ENCODE measurements at regions not wholly inside any gene's neighbourhood (a gene's known extent, or its start where the extent isn't known, plus 50 kb on each side); places are given as distances from the start of the nearest gene placed in this dataset.
"Not testable (repeated sequence)": the region's sequence is repeated elsewhere in the genome, so short reads cannot be mapped to it uniquely, and the experiment has no call there.

GRCh38 chr4:85018983-85019382 is 52.5 kb upstream of the WDFY3 start:
- no peak for DNase-seq

- DNase-seq, result no peak
Measured at GRCh38 chr4:85019411-85019810, 52.9 kb upstream of the WDFY3 start.

GRCh38 chr4:85024671-85025070 is 58.2 kb upstream of the WDFY3 start:
- no peak for DNase-seq

- no peak for DNase-seq
Measured at GRCh38 chr4:85028910-85029309, 62.4 kb upstream of the WDFY3 start.

GRCh38 chr4:85029453-85029852 is 63.0 kb upstream of the WDFY3 start:
- no peak for DNase-seq

GRCh38 chr4:85030156-85030555 is 63.7 kb upstream of the WDFY3 start:
- no peak for DNase-seq

- not testable (repeated sequence) for DNase-seq
Measured at GRCh38 chr4:85033838-85034237, 67.3 kb upstream of the WDFY3 start.

- DNase-seq, result no peak
Measured at GRCh38 chr4:85039526-85039925, 73.0 kb upstream of the WDFY3 start.

GRCh38 chr4:85043812-85044496 is 77.5 kb upstream of the WDFY3 start:
- not testable (repeated sequence) for DNase-seq

- DNase-seq, result no peak
Measured at GRCh38 chr4:85050736-85051135, 84.2 kb upstream of the WDFY3 start.

GRCh38 chr4:85051526-85051925 is 85.0 kb upstream of the WDFY3 start:
- DNase-seq, result no peak

GRCh38 chr4:85054925-85055324 is 88.4 kb upstream of the WDFY3 start:
- not testable (repeated sequence) for DNase-seq

GRCh38 chr4:85058551-85058950 is 92.1 kb upstream of the WDFY3 start:
- DNase-seq, result no peak

- no peak for DNase-seq
Measured at GRCh38 chr4:85061974-85062373, 95.5 kb upstream of the WDFY3 start.

- DNase-seq, result no peak
Measured at GRCh38 chr4:85062466-85062865, 96.0 kb upstream of the WDFY3 start.

GRCh38 chr4:85067342-85067741 is 100.9 kb upstream of the WDFY3 start:
- no peak for DNase-seq

- DNase-seq, result no peak
Measured at GRCh38 chr4:85078016-85078415, 111.5 kb upstream of the WDFY3 start.

GRCh38 chr4:85081196-85081595 is 114.7 kb upstream of the WDFY3 start:
- no peak for DNase-seq

GRCh38 chr4:85084371-85085094 is 118.0 kb upstream of the WDFY3 start:
- peak; percentile 19 for DNase-seq

GRCh38 chr4:85086721-85087120 is 120.2 kb upstream of the WDFY3 start:
- no peak for DNase-seq

GRCh38 chr4:85092536-85092935 is 126.0 kb upstream of the WDFY3 start:
- DNase-seq, result no peak

GRCh38 chr4:85092943-85093342 is 126.5 kb upstream of the WDFY3 start:
- DNase-seq, result no peak

GRCh38 chr4:85094735-85095134 is 128.2 kb upstream of the WDFY3 start:
- DNase-seq, result no peak

GRCh38 chr4:85102606-85103005 is 136.1 kb upstream of the WDFY3 start:
- no peak for DNase-seq

- DNase-seq, result no peak
Measured at GRCh38 chr4:85106166-85106565, 139.7 kb upstream of the WDFY3 start.

Data from CD4-positive, alpha-beta T cell treated with Interleukin-4 for 4 hours (primary cell).